A549 (cell line): ENCODE measurements at regions not wholly inside any gene's neighbourhood (a gene's known extent, or its start where the extent isn't known, plus 50 kb on each side); places are given as distances from the start of the nearest gene placed in this dataset.
A peak's percentile ranks its signal among the peaks of the same experiment; 100 is the strongest.

Source experiments
- ATAC-seq, 2 experiments: fragments of 200-7000 bp in 1 of 2; fragments of >200 bp in 1 of 2; cut with Nextera tagmentation in 1 of 2; cut with Tn5 transposase in 1 of 2; 3 replicates each; pipeline versions ENCODE4 v1.8.0 to v1.9.1; 2018 to 2020; ENCODE audit warnings: mild to moderate bottlenecking in 1 of 2, moderate library complexity in 1 of 2
- CTCF ChIA-PET: fragments of 300-600 bp; sonication (Branson Sonifier 250); formaldehyde crosslinking; extraction: SDS; loops from one replicate; lab custom pipeline; 2021; ENCODE audit warnings: antibody characterized with exemption, inconsistent platforms; lab: Yijun Ruan, JAX
- POLR2A ChIA-PET: fragments of 350-600 bp; formaldehyde crosslinking; extraction: SDS; loops from one replicate; lab custom pipeline; 2021; ENCODE audit warnings: antibody characterized with exemption, inconsistent platforms; lab: Yijun Ruan, JAX
- DNase-seq, 2 experiments: peaks; one replicate each; pipeline versions ENCODE4 v3.0.0 to v3.0.0-alpha.2; 2011 to 2016; ENCODE audit warnings: low read depth in 1 of 2, low spot score in 1 of 2
- FAIRE-seq: peaks from 2 replicates; lab custom pipeline; 2011; peaks lifted over from hg19 to GRCh38; lab: Jason Lieb, UNC
- H3K27ac ChIP-seq, 2 experiments: fragments of >200 bp; sonication (Bioruptor Twin); formaldehyde crosslinking; 3 replicates each; pipeline ENCODE4 v1.5.1; 2016 to 2017
- H3K4me1 ChIP-seq: fragments of >200 bp; sonication (Bioruptor Twin); formaldehyde crosslinking; 3 replicates; pipeline ENCODE4 v1.6.1; 2016
- H3K4me2 ChIP-seq: fragments of >200 bp; sonication (Bioruptor Twin); formaldehyde crosslinking; 3 replicates; pipeline ENCODE4 v1.6.1; 2016
- H3K4me3 ChIP-seq: fragments of >200 bp; sonication (Bioruptor Twin); formaldehyde crosslinking; 3 replicates; pipeline ENCODE4 v1.5.1; 2016
- H3K9me3 ChIP-seq: fragments of >200 bp; sonication (Bioruptor Twin); formaldehyde crosslinking; 3 replicates; pipeline ENCODE4 v1.6.1; 2016
- CBX8 ChIP-seq: fragments of 200-600 bp; sonication (generic); IDR thresholded peaks from 2 replicates; pipeline ENCODE4 v1.6.1; 2016
- CHD2 ChIP-seq: fragments of 150-350 bp; IDR thresholded peaks from 2 replicates; pipeline ENCODE4 v1.6.1; 2014; ENCODE audit warnings: low read length; ENCODE audit not compliant: partially characterized antibody
- CHD4 ChIP-seq: fragments of 200-600 bp; sonication (generic); IDR thresholded peaks from 2 replicates; pipeline ENCODE4 v1.6.1; 2016; ENCODE audit warnings: antibody characterized with exemption, mild to moderate bottlenecking, borderline replicate concordance
- EHF ChIP-seq: fragments of 250-450 bp; sonication (Bioruptor Pico); IDR thresholded peaks from 2 replicates; pipeline ENCODE4 v1.5.0; 2020; ENCODE audit warnings: mild to moderate bottlenecking
- ESRRA ChIP-seq: fragments of 150-350 bp; IDR thresholded peaks from 2 replicates; pipeline ENCODE4 v1.6.1; 2014; ENCODE audit warnings: mild to moderate bottlenecking, low read length, borderline replicate concordance
- GATA3 ChIP-seq: IDR thresholded peaks from 2 replicates; pipeline ENCODE4 v1.6.1; 2012; ENCODE audit warnings: borderline replicate concordance
- HOXB5 ChIP-seq: fragments of 250-450 bp; sonication (Bioruptor Pico); IDR thresholded peaks from 2 replicates; pipeline ENCODE4 v1.5.0; 2020; ENCODE audit warnings: mild to moderate bottlenecking, moderate library complexity
- JUNB ChIP-seq: fragments of >200 bp; sonication (Bioruptor Twin); formaldehyde crosslinking; IDR thresholded peaks from 2 replicates; pipeline ENCODE4 v1.6.1; 2016
- MAZ ChIP-seq: fragments of 150-350 bp; IDR thresholded peaks from 2 replicates; pipeline ENCODE4 v1.6.1; 2014; ENCODE audit warnings: antibody characterized with exemption, low read depth, low read length, borderline replicate concordance
- MYC ChIP-seq: IDR thresholded peaks from 2 replicates; pipeline ENCODE4 v1.6.1; 2012; ENCODE audit warnings: mild to moderate bottlenecking, inconsistent platforms, low read length, improper control_type of control experiment, borderline replicate concordance
- NPAS2 ChIP-seq: fragments of 250-450 bp; sonication (Bioruptor Pico); IDR thresholded peaks from 2 replicates; pipeline ENCODE4 v1.8.0; 2022; ENCODE audit warnings: mild to moderate bottlenecking, moderate library complexity, borderline replicate concordance
- PHF8 ChIP-seq: fragments of 200-600 bp; sonication (generic); IDR thresholded peaks from 2 replicates; pipeline ENCODE4 v1.6.1; 2016; ENCODE audit warnings: low read depth, mild to moderate bottlenecking, antibody characterized with exemption, moderate library complexity, borderline replicate concordance
- POLR2AphosphoS2 ChIP-seq: conservative IDR thresholded peaks from 2 replicates; pipeline ENCODE4 v1.6.1; 2012; ENCODE audit warnings: low read length, improper control_type of control experiment, inconsistent platforms
- TFCP2L1 ChIP-seq: fragments of 250-450 bp; sonication (Bioruptor Pico); IDR thresholded peaks from 2 replicates; pipeline ENCODE4 v1.5.0; 2021; ENCODE audit warnings: mild to moderate bottlenecking
- ZNF302 ChIP-seq: fragments of 250-450 bp; sonication (Bioruptor Pico); IDR thresholded peaks from 2 replicates; pipeline ENCODE4 v1.9.0; 2021; ENCODE audit warnings: inconsistent platforms, mild to moderate bottlenecking, moderate library complexity
- WGBS: methylation state at CpG from one replicate; pipeline ENCODE4 v1.1.6; 2017; ENCODE audit errors: missing lambda C conversion rate; 5-methylcytosine and 5-hydroxymethylcytosine counted together
- TF ChIP-seq, protein P1 (sequence below): fragments of 200-600 bp; sonication (generic); IDR thresholded peaks from 2 replicates; pipeline ENCODE4 v1.6.1; 2016; ENCODE audit warnings: antibody characterized with exemption, mild to moderate bottlenecking, moderate library complexity
- TF ChIP-seq, protein P2 (sequence below): fragments of >200 bp; sonication (Bioruptor Twin); formaldehyde crosslinking; IDR thresholded peaks from 3 replicates; pipeline ENCODE4 v1.6.1; 2016
- TF ChIP-seq, protein P3 (sequence below): fragments of 250-450 bp; sonication (Bioruptor Pico); IDR thresholded peaks from 2 replicates; pipeline ENCODE4 v1.5.0; 2021; ENCODE audit warnings: mild to moderate bottlenecking, moderate library complexity, borderline replicate concordance
- TF ChIP-seq, protein P4 (sequence below): IDR thresholded peaks from 2 replicates; pipeline ENCODE4 v1.6.1; 2012; ENCODE audit warnings: low read depth, borderline replicate concordance

DNA sequence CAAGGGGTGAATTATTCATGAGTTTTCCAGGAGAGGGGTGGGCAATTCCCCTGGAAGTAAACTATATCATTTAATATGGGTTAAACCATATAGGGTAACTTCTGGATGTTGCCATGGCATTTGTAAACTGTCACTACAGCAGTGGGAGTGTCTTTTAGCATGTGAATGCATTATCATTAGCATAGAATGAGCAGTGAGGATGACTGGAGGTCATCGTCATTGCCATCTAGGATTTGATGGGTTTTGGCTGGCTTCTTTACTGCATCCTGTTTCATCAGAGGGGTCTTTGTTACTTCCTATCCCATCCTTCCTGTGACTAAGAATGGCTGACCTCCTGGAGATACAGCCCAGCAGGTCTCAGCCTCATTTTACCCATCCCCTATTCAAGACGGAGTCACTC is 139.5 kb upstream of the PRKCQ start:
- TF ChIP-seq ZNF302 (no peak), POLR2AphosphoS2 (no peak), HOXB5 (CRISPR knock-in tag) (no peak)
- TF ChIP-seq, protein P1, sequence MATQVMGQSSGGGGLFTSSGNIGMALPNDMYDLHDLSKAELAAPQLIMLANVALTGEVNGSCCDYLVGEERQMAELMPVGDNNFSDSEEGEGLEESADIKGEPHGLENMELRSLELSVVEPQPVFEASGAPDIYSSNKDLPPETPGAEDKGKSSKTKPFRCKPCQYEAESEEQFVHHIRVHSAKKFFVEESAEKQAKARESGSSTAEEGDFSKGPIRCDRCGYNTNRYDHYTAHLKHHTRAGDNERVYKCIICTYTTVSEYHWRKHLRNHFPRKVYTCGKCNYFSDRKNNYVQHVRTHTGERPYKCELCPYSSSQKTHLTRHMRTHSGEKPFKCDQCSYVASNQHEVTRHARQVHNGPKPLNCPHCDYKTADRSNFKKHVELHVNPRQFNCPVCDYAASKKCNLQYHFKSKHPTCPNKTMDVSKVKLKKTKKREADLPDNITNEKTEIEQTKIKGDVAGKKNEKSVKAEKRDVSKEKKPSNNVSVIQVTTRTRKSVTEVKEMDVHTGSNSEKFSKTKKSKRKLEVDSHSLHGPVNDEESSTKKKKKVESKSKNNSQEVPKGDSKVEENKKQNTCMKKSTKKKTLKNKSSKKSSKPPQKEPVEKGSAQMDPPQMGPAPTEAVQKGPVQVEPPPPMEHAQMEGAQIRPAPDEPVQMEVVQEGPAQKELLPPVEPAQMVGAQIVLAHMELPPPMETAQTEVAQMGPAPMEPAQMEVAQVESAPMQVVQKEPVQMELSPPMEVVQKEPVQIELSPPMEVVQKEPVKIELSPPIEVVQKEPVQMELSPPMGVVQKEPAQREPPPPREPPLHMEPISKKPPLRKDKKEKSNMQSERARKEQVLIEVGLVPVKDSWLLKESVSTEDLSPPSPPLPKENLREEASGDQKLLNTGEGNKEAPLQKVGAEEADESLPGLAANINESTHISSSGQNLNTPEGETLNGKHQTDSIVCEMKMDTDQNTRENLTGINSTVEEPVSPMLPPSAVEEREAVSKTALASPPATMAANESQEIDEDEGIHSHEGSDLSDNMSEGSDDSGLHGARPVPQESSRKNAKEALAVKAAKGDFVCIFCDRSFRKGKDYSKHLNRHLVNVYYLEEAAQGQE: no peak
- TF ChIP-seq, protein P2, sequence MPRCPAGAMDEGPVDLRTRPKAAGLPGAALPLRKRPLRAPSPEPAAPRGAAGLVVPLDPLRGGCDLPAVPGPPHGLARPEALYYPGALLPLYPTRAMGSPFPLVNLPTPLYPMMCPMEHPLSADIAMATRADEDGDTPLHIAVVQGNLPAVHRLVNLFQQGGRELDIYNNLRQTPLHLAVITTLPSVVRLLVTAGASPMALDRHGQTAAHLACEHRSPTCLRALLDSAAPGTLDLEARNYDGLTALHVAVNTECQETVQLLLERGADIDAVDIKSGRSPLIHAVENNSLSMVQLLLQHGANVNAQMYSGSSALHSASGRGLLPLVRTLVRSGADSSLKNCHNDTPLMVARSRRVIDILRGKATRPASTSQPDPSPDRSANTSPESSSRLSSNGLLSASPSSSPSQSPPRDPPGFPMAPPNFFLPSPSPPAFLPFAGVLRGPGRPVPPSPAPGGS: no peak
- ChIA-PET CTCF (interaction anchor here (2.3 kb wide), 1 partner anchor 11 kb away, joined by 12 read pairs; no protein-coding TSS in a partner anchor), POLR2A (no interaction called here)
- H3K4me3 ChIP-seq: no peak overlapping the region
- H3K27ac ChIP-seq: no peak overlapping the region
- peaks cover 32% of the 10 kb centered on the region for H3K4me1 ChIP-seq
- DNase-seq (no peak), ATAC-seq (no peak), FAIRE-seq (no peak)
- H3K9me3 ChIP-seq: no peaks in the 10 kb centered on the region
- H3K4me2 ChIP-seq: no peak overlapping the region
- 92% methylated on average over 2 of the region's 2 CpGs for WGBS

DNA sequence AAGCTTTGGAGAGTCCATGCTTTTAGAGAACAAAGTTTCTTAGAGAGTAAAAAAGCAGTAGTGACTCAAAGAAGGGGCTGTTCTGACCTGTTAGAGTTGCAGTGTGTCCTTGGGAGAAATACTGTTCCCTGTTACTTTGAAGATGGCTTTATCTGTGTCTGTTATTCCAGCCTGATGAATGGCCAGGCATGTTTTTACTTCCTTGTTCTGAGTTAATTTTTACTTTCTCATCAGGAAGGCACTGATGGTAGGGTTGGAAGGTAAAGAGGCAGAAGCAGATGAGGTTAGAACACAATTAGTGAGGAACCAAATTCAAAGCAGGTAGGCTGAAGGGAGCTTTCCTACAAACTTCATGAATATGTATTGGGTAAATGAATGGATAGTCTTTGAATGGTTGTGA is 138.5 kb upstream of the PRKCQ start:
- ATAC-seq: no peak
- TF ChIP-seq EHF (CRISPR knock-in tag) (no peak), CHD2 (no peak), JUNB (no peak), CHD4 (no peak), HOXB5 (CRISPR knock-in tag) (no peak), PHF8 (no peak), CBX8 (no peak), NPAS2 (no peak), ESRRA (no peak), MYC (no peak), MAZ (no peak), TFCP2L1 (CRISPR knock-in tag) (no peak), GATA3 (no peak), ZNF302 (no peak)
- TF ChIP-seq, protein P3, sequence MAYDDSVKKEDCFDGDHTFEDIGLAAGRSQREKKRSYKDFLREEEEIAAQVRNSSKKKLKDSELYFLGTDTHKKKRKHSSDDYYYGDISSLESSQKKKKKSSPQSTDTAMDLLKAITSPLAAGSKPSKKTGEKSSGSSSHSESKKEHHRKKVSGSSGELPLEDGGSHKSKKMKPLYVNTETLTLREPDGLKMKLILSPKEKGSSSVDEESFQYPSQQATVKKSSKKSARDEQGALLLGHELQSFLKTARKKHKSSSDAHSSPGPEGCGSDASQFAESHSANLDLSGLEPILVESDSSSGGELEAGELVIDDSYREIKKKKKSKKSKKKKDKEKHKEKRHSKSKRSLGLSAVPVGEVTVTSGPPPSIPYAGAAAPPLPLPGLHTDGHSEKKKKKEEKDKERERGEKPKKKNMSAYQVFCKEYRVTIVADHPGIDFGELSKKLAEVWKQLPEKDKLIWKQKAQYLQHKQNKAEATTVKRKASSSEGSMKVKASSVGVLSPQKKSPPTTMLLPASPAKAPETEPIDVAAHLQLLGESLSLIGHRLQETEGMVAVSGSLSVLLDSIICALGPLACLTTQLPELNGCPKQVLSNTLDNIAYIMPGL (CRISPR knock-in tag): no peak
- TF ChIP-seq, protein P4, sequence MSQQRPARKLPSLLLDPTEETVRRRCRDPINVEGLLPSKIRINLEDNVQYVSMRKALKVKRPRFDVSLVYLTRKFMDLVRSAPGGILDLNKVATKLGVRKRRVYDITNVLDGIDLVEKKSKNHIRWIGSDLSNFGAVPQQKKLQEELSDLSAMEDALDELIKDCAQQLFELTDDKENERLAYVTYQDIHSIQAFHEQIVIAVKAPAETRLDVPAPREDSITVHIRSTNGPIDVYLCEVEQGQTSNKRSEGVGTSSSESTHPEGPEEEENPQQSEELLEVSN: no peak
- Histone ChIP-seq H3K4me3 (no peak overlapping the region), H3K9me3 (no peaks in the 10 kb centered on the region), H3K4me2 (peak overlapping the region; percentile 9; the same call in 1 of the 3 replicates), H3K4me1 (peaks cover 32% of the 10 kb centered on the region), H3K27ac (peak overlapping the region; percentile 1 to 21; a peak in 1 of 6 replicates)
- ChIA-PET CTCF (no interaction called here), POLR2A (no interaction called here)
- no peak for FAIRE-seq
- no peak for DNase-seq
